ENCODE measurements at regions not wholly inside any gene's neighbourhood (a gene's known extent, or its start where the extent isn't known, plus 50 kb on each side); places are given as distances from the start of the nearest gene placed in this dataset.

DNA sequence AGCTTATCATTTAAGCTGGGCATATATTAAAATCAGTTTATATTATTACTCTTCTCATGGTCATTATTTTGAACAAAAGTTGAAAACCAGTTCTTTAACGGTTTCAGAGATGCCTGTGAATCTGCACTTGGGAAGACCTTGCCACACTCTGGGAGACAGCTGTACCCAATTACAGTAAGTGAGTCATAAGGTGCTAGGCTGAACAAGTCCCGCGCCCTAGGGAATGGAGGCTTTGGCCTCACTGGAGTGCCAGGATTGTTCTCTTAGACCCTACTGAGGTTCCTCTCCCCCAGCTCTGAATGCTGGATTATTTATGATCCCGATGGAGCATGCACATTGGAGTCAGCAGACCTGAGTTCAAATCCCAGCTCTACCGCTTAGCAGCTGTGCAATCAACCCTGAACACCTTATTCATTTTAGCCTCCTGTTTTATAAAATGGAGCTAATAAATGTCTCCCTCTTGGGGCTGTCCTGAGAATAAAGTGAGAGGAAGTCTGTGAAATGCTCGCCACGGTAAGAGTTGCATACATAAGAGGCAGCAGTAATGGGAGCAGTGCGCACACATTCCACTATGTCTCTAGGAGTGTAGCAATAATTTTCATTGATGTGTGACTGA lies 266.2 kb downstream of the FOXD2 start:
- peaks cover 8% of the 10 kb centered on the region for H3K4me1 ChIP-seq
- H3K9me3 ChIP-seq: no peaks in the 10 kb centered on the region
- no peaks in the 10 kb centered on the region for H3K27me3 ChIP-seq
- no peak overlapping the region for H3K4me3 ChIP-seq
- no peak for DNase-seq
- H3K27ac ChIP-seq: no peak overlapping the region
- TF ChIP-seq, protein P1, sequence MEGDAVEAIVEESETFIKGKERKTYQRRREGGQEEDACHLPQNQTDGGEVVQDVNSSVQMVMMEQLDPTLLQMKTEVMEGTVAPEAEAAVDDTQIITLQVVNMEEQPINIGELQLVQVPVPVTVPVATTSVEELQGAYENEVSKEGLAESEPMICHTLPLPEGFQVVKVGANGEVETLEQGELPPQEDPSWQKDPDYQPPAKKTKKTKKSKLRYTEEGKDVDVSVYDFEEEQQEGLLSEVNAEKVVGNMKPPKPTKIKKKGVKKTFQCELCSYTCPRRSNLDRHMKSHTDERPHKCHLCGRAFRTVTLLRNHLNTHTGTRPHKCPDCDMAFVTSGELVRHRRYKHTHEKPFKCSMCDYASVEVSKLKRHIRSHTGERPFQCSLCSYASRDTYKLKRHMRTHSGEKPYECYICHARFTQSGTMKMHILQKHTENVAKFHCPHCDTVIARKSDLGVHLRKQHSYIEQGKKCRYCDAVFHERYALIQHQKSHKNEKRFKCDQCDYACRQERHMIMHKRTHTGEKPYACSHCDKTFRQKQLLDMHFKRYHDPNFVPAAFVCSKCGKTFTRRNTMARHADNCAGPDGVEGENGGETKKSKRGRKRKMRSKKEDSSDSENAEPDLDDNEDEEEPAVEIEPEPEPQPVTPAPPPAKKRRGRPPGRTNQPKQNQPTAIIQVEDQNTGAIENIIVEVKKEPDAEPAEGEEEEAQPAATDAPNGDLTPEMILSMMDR (IDR thresholded peaks at IDR 0.05): peak in 1 of 3 experiments; percentile 8
- no peak for TF ChIP-seq POLR2A (IDR thresholded peaks at IDR 0.05)
- H3K36me3 ChIP-seq (ENCODE audit: low read depth, missing control alignments): no peaks in the 10 kb centered on the region
- WGBS, 2 donors: 82% methylated on average over 8 of the region's 8 CpGs
- intact Hi-C loops (cut with DNase I; ENCODE audit: low total_unique reads): no loop called here

DNA sequence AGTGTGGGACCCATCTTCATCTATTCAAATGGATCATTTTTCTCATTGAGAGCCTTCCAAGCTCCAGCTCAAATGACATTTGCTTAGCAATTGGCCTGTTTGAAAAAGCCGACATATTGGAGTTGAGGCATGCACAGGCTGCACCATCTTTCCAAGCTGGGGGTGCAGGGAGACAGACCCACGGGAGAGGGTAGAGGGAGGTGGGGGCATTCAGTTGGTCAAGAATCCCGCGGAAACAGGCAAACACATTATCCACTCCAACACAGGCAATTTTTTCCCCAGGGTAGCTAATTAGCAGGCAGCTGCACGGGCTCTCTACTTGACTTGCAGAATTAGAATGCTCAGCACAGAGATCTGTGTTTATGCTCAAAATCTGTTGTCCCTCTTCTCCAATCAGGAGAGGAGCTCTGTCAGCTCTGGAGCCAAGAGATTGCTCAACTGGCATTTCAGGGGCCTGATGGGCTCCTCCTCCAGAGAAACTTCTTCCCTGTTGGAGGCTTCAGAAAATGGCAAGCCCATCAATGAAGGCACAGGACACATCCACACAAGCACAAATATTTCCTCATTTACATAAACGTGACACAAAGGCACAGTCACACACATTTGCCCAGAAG lies 267.8 kb downstream of the FOXD2 start:
- Histone ChIP-seq H3K36me3 (ENCODE audit: low read depth, missing control alignments) (no peaks in the 10 kb centered on the region), H3K27ac (no peak overlapping the region), H3K9me3 (no peaks in the 10 kb centered on the region), H3K4me3 (no peak overlapping the region), H3K27me3 (no peaks in the 10 kb centered on the region), H3K4me1 (peaks cover 15% of the 10 kb centered on the region)
- 73 to 84% methylated on average over 6 of the region's 6 CpGs for whole genome bisulfite sequencing, 2 donors
- DNase-seq: no peak
- no peak for TF ChIP-seq POLR2A (IDR thresholded peaks at IDR 0.05)
- TF ChIP-seq, protein P1 (IDR thresholded peaks at IDR 0.05): no peak
- intact Hi-C loops (cut with DNase I; ENCODE audit: low total_unique reads): loop anchor here (5.0 kb wide), 1 partner anchor 268 kb away; the partner anchor contains the start of gene FOXD2

DNA sequence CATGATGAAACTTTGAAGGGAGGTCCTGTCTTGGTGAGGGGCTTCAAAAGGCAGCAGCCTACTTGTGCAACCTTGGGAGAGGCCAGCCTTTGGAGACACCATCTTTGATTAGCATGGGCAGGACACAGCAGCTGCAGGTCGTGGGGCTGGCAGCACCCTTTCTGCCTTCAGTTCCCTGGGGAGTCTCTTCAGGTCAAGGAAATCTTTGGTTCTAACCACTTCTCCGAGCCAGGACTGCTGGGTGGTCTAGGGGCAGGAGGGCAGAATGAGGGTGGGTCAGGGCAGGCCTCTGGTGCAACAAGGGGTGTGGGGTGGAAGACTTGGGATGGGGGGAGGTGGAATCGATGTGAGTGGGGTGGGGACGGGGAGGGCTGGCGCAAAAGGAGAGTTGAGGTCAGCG lies 269.7 kb downstream of the FOXD2 start:
- intact Hi-C loops (cut with DNase I; ENCODE audit: low total_unique reads): loop anchor here (5.0 kb wide), 1 partner anchor 270 kb away; the partner anchor contains the start of gene FOXD2
- Histone ChIP-seq H3K27ac (no peak overlapping the region), H3K27me3 (no peaks in the 10 kb centered on the region)

DNA sequence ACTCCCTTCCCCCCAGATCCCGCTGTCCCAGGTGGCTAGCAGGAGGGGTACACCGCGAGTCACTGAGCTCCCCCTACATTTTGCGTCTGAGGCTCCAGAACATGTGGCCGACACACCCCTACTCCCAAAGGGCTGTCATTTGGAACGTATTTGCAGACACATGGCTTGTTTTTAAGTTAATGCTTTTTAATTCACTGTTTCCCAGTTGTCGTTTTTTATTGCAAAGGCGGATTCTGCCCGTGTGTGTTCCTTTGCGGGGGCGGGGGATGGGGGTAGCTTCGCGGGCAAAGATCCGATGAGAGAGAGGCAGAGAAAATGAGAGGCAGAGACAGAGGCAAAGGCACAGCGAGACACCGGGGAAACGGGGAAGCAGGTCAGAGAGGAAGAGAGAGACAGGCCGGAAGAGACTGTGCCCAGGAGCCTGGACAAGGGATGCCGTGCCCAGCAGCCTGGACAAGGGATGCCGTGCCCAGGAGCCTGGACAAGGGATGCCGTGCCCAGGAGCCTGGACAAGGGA lies 270.2 kb downstream of the FOXD2 start:
- intact Hi-C loops (cut with DNase I; ENCODE audit: low total_unique reads): loop anchor here (5.0 kb wide), 1 partner anchor 271 kb away; the partner anchor contains the start of gene FOXD2

More for the DNA sequence above, 269.7 kb downstream of the FOXD2 start:
- whole genome bisulfite sequencing, 2 donors: 29 to 30% methylated on average over 1 to 6 of the region's 6 CpGs
- H3K4me1 ChIP-seq: peaks cover 15% of the 10 kb centered on the region
- H3K36me3 ChIP-seq (ENCODE audit: low read depth, missing control alignments): no peaks in the 10 kb centered on the region
- no peaks in the 10 kb centered on the region for H3K9me3 ChIP-seq
- no peak overlapping the region for H3K4me3 ChIP-seq
- no peak for DNase-seq
- TF ChIP-seq POLR2A (IDR thresholded peaks at IDR 0.05): no peak
- TF ChIP-seq, protein P1 (IDR thresholded peaks at IDR 0.05): no peak

More for the DNA sequence above, 270.2 kb downstream of the FOXD2 start:
- H3K27me3 ChIP-seq: no peaks in the 10 kb centered on the region
- H3K4me1 ChIP-seq: peaks cover 15% of the 10 kb centered on the region
- no peak for DNase-seq
- no peaks in the 10 kb centered on the region for H3K36me3 ChIP-seq (ENCODE audit: low read depth, missing control alignments)
- H3K9me3 ChIP-seq: no peaks in the 10 kb centered on the region
- no peak overlapping the region for H3K4me3 ChIP-seq
- WGBS, 2 donors: 7 to 13% methylated on average over 15 to 21 of the region's 21 CpGs
- TF ChIP-seq, protein P1 (IDR thresholded peaks at IDR 0.05): no peak
- TF ChIP-seq POLR2A (IDR thresholded peaks at IDR 0.05): no peak
- no peak overlapping the region for H3K27ac ChIP-seq
